Transverse colon (tissue), 4 donors: ENCODE measurements at regions not wholly inside any gene's neighbourhood (a gene's known extent, or its start where the extent isn't known, plus 50 kb on each side); places are given as distances from the start of the nearest gene placed in this dataset.

Experiments
- POLR2AphosphoS5 ChIP-seq, 3 donors: sonication (generic); formaldehyde crosslinking; IDR thresholded peaks; one replicate each; pipeline ENCODE4 v1.6.1; 2016; ENCODE audit warnings: antibody characterized with exemption in 3 of 3
- TF ChIP-seq, protein P1 (sequence below), 5 experiments: fragments of 200-600 bp in 3 of 5; fragments of 450-650 bp in 2 of 5; sonication (generic) in 3 of 5; IDR thresholded peaks; 1 replicate in 2 of 5; 2 replicates in 3 of 5; pipeline ENCODE4 v1.5.1; 2016 to 2017; ENCODE audit warnings: antibody characterized with exemption in 5 of 5, inconsistent platforms in 3 of 5, mild to moderate bottlenecking in 2 of 5, moderate library complexity in 1 of 5

DNA sequence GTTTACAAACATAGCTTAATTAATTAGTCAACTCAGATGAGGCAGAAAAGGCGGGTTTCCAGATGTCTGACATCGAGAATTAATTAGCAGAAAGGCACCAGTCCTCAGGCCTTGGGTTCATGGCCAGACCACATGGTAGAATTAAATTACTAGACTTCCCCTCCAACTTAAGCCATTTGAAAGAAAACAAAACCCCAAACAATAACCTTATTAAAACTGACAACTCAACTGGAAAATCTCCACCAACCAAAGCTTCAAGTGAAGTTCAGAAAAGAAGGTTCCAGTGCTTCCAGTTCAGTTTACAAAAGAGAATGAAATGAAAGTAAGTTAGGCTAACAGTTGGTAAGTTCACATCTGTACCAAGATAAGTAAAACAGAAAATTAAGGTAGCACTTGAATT lies 349.5 kb downstream of the GRIN2B start:
- TF ChIP-seq, protein P1, sequence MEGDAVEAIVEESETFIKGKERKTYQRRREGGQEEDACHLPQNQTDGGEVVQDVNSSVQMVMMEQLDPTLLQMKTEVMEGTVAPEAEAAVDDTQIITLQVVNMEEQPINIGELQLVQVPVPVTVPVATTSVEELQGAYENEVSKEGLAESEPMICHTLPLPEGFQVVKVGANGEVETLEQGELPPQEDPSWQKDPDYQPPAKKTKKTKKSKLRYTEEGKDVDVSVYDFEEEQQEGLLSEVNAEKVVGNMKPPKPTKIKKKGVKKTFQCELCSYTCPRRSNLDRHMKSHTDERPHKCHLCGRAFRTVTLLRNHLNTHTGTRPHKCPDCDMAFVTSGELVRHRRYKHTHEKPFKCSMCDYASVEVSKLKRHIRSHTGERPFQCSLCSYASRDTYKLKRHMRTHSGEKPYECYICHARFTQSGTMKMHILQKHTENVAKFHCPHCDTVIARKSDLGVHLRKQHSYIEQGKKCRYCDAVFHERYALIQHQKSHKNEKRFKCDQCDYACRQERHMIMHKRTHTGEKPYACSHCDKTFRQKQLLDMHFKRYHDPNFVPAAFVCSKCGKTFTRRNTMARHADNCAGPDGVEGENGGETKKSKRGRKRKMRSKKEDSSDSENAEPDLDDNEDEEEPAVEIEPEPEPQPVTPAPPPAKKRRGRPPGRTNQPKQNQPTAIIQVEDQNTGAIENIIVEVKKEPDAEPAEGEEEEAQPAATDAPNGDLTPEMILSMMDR (IDR thresholded peaks at IDR 0.05): no peak
- no peak for TF ChIP-seq POLR2AphosphoS5 (IDR thresholded peaks at IDR 0.05)
